ENCODE measurements at regions not wholly inside any gene's neighbourhood (a gene's known extent, or its start where the extent isn't known, plus 50 kb on each side); places are given as distances from the start of the nearest gene placed in this dataset.

DNA sequence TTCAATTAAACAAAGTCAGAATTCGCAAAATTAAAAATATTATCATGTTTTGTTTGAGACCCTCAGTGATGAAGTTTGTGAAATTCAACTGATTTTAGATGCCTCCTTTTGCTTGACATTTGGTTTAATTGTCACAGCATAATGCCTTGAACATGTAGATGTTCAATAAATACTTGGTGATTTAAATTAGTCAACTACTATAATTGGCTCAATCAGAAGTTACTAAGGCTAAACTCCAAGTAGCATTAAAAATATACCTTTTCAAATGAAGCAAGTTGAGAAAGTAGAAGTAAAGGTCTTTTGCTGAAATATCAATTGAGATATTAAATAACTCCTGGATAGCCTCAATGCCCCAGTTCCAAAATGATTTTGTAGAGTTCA is 145.8 kb upstream of the AKIRIN2 start:
- TF ChIP-seq POLR2AphosphoS5 (IDR thresholded peaks at IDR 0.05; ENCODE audit: insufficient read depth in 1 of 2, low read depth in 1 of 2) (no peak), POLR2A (IDR thresholded peaks at IDR 0.05) (no peak)
- TF ChIP-seq, protein P1, sequence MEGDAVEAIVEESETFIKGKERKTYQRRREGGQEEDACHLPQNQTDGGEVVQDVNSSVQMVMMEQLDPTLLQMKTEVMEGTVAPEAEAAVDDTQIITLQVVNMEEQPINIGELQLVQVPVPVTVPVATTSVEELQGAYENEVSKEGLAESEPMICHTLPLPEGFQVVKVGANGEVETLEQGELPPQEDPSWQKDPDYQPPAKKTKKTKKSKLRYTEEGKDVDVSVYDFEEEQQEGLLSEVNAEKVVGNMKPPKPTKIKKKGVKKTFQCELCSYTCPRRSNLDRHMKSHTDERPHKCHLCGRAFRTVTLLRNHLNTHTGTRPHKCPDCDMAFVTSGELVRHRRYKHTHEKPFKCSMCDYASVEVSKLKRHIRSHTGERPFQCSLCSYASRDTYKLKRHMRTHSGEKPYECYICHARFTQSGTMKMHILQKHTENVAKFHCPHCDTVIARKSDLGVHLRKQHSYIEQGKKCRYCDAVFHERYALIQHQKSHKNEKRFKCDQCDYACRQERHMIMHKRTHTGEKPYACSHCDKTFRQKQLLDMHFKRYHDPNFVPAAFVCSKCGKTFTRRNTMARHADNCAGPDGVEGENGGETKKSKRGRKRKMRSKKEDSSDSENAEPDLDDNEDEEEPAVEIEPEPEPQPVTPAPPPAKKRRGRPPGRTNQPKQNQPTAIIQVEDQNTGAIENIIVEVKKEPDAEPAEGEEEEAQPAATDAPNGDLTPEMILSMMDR (IDR thresholded peaks at IDR 0.05) = no peak
